LHCN-M2 (cell line): ENCODE measurements at regions not wholly inside any gene's neighbourhood (a gene's known extent, or its start where the extent isn't known, plus 50 kb on each side); places are given as distances from the start of the nearest gene placed in this dataset.
"Not testable (repeated sequence)": the region's sequence is repeated elsewhere in the genome, so short reads cannot be mapped to it uniquely, and the experiment has no call there.

Experiments used
- DNase-seq: peaks from one replicate; pipeline ENCODE4 v3.0.0-alpha.2; 2012; ENCODE audit warnings: low read depth

DNA sequence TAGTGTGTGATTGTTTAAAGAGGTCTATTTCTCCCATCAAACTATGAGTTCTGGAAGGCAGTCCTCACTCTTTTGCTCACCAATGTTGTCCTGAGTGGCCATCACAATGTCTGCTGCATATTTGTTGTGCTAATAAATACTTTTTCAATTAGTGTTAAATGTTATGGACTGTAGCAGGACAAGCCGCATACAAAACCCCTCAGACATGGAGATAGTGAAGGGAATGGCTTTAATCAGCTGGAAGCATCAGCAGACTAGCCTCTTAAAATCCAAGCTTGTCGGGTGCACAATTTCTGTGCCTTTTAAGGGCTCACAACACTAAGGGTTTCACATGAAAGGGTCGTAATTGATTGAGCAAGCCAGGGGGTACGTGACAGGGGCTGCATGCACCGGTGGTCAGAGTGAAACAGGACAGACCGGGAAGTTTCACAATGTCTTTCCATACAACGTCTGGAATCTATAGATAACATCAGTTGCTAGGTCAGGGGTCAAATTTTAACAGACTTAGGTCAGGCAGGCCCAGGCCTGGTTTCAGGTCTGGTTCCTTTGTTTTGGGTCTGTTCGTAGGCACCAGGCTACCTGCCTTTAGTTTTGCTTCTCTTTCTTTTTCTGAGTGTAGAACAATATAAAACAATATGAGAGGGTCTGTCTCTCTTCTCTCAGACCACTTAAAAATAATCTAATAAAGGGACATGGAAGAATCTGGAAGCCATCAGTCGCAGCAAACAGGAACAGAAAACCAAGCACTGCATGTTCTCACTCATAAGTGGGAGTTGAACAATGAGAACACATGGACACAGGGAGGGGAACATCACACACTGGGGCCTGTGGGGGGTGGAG, 327.6 kb upstream of the HTR1E start:
- DNase-seq = no peak

DNA sequence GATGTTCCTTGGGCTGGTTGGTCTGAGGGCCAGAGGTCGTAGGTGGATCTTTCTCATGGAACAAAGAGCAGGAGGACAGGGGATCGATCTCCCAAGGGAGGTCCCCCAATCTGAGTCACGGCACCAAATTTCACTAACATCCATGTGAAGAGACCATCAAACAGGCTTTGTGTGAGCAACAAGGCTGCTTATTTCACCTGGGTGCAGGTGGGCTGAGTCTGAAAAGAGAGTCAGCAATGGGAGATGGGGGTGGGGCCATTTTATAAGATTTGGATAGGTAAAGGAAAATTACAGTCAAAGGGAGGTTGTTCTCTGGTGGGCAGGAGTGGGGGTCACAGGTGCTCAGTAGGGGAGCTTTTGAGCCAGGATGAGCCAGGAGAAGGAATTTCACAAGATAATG, 334.0 kb upstream of the HTR1E start:
- not testable (repeated sequence) for DNase-seq

DNA sequence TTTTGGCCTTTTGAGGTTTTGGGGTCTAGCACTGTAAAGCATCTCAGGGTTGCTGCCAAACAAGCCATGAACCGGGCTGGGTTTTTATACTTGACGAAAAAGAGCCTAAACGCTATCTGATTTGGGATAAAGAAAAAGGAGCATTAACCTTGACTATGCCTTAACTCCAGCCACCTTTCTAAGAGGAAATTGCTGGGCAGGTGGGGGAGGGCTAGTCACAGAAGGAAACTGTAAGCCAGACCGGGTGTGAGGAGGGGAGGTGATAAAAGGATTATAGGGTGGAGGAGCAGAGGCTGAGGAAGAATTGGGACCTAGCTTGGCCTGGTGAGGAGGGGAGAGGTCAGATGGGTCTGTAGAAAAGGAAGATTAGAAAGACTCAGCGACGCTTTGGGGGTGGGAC, 335.2 kb upstream of the HTR1E start:
- DNase-seq = not testable (repeated sequence)

DNA sequence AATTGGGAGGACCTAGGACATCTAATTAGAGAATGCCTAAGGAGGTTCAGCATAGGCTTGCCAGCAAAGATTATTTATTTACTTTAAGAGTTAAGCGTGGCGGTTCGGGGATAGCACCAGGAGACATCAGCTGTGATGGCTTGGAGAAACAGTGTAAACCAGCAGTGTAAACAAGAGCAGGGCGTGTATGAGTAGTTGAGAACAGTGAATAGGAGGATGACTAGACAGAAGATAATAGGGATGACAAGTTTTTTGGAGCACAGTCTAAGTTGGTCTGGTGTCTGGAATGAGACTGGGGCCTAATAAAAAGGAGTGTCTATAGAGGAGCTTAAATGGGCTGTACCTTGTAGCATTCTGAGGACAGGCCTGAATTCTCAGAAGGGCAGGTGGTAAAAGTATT, 338.4 kb upstream of the HTR1E start:
- not testable (repeated sequence) for DNase-seq

DNA sequence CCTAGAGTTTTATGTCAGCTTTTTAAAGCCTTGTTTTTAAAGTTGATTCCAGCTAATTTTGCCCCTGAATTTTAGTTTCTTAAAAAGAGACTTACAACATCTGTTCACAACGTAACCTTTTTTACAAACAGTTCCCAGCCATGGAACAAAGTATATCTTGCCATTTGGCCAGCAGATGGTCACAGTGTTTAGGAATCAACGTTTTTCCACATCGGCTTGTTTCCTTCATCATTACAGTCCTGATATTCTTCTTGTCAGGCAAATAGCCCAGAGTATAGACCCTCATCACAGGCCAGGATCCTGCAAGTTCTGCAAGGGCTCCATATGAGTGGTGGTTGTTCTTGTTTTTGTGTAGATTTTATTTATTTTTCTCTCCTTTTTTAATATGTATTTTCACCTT, 341.7 kb upstream of the HTR1E start:
- DNase-seq = no peak

DNA sequence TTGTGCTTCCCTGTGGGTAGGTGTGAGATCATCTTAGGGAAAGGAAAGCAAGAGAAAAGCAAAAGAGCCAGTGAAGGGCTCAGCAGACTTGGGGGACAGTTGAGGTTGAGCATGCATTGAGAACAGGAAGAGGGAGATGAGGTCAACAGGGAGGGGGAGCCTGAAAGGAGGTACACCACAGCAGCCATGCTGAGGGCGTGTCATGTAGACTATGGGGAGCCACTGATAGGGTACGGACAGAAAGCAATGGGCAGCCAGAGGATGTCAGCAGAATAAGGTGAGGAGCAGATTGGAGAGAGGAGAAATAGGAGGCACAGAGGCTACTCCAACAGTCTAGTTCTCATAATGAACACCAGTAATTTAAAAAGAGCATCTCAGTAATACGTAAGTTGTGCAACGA, 351.1 kb upstream of the HTR1E start:
- no peak for DNase-seq

DNA sequence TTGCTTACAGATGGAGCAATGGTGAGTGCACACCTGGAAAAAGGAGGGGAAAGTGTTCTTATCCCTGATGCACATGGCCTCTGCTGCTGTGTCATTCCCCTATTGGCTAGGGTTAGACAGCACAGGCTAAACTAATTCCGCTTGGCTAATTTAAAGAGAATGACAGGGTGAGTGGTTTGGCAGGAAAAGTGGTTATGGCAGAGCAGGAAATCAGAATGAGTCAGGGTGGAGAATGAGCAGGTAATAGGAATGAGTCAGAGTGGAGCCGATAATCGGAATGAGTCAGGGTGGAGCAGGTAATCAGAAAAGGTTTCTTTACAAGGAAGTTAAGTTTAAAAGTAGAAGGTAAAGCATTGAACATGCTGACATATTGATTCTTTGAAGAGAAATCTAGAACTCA, 355.5 kb upstream of the HTR1E start:
- no peak for DNase-seq

DNA sequence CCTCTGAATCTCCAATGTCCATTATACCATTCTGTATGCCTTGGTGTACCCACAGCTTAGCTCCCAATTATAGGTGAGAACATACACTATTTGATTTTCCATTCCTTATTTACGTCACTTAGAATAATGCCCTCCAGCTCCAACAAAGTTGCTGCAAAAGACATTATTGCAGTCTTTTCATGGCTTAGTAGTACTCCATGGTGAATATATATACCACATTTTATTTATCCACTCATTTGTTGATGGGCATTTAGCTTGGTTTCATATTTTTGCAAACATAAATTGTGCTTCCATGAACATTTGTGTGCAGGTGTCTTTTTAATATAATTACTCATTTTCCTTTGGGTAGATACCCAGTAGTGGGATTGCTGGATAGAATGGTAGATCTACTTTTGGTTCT, 374.1 kb upstream of the HTR1E start:
- DNase-seq = no peak

DNA sequence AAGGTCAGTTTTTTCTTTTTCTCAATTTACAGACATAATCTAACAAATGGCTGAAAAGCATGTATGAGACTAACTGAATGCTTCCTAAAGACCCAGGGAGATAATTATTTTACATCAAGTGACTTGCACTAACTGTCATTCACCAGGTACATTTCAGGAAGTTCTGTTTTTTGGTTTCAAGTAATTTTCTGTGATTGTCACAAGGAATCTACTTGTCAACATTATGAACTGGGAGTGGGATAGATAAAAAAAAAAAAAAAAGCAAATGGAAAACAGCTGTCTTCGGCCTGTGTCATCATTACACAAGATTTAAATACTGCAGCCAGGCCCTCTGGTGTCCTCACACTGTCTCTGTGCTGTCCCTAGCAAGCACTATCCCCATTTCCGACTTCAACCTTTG, 379.0 kb upstream of the HTR1E start:
- no peak for DNase-seq

DNA sequence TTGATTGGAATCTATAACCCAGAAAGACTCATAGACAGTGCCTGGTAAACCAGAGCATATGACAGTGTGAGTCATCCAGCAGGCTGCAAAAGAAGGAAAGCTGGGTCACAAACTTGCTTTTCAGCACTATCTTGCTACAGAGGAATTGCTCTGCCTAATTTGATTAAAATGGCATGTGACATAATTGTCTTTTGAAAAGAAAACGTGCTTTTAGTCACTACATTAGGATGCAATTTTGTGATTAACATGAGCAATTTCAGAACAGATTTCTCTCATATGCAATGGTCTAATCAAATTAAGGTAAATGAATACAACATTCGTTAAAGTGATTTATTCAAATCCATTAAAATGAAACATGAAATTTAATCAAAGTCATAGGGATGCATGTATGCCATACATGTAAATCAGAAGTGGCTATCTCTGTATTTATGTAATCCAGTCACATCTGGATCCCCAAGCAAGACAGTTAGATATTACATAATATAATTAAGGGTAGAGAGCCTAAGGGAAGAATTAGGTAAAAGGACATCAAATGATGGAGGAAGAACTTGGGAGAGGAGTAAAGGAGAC, 400.0 kb upstream of the HTR1E start:
- DNase-seq = no peak

DNA sequence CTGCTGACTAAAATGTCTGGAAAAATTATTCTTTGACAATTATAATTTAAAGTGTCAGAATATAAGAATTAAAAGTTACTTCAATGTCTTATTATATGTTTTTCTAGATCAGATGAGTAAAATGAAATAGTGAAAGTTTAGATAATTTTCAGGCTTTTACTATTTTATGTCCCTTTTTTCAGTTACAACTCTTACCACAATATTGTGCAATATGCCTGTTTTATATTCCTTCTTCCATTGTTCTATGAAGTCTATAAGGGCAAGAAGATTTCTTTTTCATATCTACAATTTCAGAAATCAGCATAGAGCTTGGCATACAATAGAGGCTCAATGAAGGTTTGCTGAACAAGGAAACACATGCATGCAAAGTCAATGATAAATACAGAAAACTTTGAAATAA, 401.2 kb upstream of the HTR1E start:
- no peak for DNase-seq

DNA sequence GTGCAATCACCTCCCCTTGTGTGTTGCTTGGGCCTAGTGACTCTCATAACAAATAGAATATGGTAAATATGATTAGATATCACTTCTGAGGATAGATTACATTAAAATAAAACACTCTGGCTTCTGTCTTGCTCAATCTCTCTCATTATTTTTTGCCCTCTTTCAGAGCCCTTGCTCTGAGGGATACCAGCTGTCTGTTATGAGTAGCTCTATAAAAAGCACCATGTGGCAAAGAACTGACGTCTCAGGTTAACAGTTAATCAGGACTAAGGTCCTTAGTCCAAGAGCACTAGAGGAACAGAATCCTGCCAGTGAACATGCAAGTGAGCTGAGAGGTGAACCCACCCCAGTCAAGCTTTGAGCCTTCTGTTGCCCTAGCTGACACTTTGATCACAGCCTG, 402.2 kb upstream of the HTR1E start:
- DNase-seq = no peak

DNA sequence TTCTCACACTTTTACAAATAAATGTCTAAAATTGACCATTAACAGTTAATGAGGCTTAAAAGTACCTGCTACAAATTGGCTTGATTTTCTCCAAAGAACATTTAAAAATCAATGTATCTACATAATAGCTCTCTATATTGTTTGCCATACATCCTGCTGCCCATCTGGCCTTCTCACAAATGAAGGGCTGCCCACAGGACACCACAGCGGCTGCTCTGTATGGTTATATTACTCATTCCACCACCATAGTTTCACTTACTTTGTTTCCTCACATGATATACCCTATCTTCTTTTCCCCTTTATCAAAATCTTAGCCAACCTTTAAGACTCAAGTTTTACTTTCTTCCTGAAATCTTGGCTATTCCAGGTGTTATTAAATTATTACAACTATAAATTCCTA, 407.7 kb upstream of the HTR1E start:
- DNase-seq = no peak

DNA sequence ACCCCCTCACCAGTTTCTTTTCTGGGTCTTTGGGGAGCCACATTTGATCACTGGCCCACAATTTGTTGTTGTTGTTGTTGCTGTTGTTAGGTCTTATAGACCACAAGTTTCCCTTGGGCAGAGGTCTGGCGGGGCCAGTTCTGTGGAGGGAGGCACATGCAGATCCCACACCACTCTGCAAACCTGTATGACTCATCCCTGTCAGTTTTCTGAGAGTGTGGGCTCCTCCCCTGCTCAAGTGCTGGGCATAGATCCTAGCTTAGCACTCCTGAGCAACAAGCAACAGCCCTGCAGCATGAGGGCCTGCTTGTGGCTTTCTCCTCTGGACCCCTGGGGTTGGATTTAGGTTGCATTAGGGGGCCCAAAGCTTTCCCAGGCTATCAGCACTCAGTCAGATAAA, 411.1 kb upstream of the HTR1E start:
- DNase-seq = no peak

DNA sequence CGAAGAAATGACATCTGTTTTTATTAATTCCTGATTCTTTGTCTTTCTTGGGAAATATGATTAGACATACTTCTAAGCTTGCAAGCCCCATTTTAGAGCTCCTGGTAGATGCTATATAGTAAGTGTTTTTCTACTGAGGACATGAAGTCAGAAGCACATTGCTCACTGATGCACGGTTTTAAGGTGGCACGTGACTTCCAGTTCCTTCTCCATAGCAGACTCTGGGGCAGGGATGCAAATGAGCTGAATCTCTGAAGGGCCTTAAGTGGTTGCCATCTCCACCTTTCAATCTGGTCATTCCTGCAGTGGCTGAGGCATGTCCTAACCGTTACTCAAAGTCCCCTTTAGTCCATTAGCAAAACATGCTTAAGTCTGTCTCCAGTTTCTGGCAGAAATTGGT, 421.2 kb upstream of the HTR1E start:
- no peak for DNase-seq

DNA sequence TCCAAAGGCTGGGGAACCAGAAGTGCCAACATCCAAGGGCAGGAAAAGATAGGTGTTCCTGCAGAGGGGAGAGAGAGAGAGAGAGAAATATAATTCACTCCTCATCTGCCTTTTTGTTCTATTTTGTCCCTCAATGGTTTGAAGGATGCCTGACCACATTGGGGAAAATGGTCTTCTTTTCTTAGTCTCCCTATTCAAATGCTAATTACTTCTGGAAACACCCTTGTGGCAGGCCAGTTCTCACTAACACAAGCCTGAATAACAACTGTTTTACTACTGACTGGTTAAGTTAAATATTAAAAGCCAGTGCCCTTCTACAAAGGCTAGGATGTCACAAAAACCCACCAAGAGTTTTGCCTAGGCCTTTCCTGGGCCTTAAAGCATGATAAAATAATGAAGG, 425.4 kb upstream of the HTR1E start:
- DNase-seq = no peak

DNA sequence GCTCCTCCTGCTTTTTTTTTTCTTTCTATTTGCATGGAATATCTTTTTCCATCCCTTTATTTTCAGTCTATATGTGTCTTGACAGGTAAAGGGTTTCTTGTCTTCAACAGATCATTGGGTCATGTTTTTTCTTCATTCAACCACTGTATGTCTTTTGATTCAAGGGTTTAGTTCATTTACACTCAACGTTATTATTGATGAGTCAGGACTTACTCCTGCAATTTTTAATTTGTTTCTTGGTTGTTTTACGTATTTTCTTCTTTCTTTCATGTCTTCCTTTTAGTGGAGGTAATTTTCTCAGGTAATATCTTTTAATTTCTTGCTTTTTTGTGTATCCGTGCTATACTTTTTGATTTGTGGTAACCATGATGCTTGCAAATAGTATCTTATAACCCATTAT, 429.1 kb upstream of the HTR1E start:
- no peak for DNase-seq

DNA sequence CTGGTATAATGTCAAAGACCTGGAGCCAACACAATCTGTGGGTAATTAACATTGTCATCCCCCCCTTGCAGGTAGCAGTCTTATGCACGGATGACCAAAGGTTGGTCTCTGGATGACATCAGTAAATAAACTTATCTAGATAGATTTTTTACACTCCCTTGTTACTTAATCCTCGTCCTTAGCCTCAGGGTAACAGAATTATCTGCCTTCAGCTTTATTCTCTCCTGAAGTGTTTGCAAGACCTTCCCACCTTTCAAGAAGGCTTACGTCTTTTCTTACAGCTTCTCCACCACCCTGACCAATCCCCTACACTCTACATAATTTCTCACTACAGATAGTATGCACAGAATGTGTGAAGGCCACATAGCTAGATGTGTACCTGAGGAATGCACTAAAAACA, 434.8 kb upstream of the HTR1E start:
- DNase-seq = no peak

DNA sequence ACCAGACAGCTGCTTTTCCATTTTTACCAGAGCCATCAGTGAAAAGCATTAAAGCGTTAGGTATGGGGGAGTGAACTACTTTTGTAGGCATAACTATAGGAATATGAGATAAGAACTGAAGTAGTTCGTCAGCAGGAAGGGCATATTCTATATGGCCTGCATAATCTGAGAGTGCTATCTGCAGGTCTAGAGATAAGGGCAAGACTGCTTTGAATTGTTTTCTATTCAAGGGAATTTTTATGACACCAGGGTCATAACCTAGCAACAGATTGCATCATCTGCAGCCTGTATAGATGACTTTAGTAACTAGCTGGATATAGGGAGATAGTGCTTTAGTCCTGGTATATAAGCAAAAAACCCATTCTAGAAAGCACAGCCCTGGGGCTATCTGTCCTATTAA, 437.3 kb upstream of the HTR1E start:
- DNase-seq = no peak

DNA sequence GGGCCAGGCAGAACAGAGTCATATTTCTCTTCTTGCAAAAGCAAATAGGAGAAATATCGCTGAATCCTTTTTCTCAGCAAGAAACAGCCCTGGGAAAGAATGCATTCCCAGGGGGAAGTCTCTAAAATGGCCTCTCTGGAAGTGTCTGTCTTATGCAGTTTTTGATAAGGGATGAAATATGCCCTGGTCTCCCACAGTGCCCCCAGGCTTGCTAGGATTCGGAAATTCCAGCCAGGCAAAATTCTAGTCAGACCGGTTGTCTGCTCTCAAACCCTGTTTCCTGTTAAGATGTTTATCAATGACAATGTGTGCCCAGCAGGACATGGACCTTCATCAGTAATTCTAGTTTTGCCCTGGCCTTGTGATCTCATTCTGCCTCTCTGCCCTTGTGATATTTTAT, 448.3 kb upstream of the HTR1E start:
- not testable (repeated sequence) for DNase-seq

DNA sequence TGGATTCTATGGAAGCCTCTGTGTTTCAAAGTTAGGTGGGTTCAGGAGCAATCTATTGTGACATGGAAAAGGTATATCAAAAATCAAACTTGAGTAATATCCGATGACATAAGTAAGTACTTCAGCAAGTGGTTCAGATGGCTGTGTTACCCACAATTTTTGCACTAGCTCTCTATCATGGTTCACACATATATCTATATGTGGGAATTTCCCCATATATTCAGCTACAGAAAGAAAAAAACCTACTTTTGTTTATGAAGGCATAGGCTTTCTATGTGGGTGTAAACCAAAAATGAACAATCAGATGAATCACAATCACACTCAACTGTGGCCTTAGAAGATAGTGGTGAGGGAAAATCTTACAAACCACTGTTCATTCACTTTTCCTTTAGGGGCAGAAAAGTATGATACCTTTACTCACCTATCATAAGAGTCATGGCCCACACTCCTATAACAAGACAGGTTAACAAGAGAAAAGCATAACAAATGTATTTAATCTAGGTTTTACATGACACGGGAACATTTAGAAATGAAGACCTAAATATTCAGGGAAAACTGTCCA, 449.6 kb upstream of the HTR1E start:
- DNase-seq = no peak

DNA sequence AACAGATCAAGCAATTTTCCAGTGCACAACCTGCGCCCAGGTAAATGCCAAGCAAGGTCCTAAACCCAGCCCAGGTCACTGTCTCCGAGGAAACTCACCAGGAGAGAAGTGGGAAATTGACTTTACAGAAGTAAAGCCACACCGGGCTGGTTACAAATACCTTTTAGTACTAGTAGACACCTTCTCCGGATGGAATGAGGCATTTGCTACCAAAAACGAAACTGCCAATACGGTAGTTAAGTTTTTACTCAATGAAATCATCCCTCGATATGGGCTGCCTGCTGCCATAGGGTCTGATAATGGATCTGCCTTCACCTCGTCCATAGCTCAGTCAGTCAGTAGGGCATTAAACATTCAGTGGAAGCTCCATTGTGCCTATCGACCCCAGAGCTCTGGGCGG, 459.0 kb upstream of the HTR1E start:
- DNase-seq = not testable (repeated sequence)

DNA sequence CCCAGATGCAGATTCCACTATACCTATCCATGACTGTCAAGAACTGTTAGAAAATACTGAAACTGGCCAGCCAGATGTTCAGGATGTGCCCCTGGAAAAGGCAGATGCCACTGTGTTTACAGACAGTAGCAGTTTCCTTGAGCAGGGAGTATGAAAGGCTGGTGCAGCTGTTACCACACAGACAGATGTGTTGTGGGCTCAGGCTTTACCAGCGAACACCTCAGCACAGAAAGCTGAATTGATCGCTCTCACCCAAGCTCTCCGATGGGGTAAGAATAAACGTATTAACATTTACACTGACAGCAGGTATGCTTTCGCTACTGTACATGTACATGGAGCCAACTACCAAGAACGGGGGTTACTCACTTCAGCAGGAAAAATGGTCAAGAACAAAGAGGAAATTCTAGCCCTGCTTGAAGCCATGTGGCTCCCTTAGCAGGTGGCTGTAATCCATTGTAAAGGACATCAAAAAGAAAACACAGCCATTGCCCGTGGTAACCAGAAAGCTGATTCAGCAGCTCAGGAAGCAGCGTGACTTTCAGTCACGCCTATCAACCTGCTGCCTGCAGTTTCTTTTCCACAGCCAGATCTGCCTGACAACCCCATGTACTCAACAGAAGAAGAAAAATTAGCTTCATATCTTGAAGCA, 459.7 kb upstream of the HTR1E start:
- no peak for DNase-seq
